PFSK-1 (cell line): ENCODE measurements at regions not wholly inside any gene's neighbourhood (a gene's known extent, or its start where the extent isn't known, plus 50 kb on each side); places are given as distances from the start of the nearest gene placed in this dataset.

ENCODE experiments used
- FOXP2 ChIP-seq: optimal IDR thresholded peaks from 2 replicates; pipeline ENCODE3; 2011; ENCODE audit warnings: borderline replicate concordance, control low read depth, inconsistent platforms; ENCODE audit not compliant: insufficient read depth; ENCODE audit errors: extremely low read length, extremely low read depth
- POLR2AphosphoS5 ChIP-seq: IDR thresholded peaks from 2 replicates; pipeline ENCODE4 v1.6.1; 2012; ENCODE audit warnings: low read depth, mild to moderate bottlenecking, control low read depth, low read length, moderate library complexity
- SIN3A ChIP-seq: IDR thresholded peaks from 2 replicates; pipeline ENCODE4 v1.6.1; 2012; ENCODE audit warnings: mild to moderate bottlenecking, low read length, moderate library complexity, borderline replicate concordance; ENCODE audit not compliant: insufficient read depth
- TAF1 ChIP-seq: IDR thresholded peaks from 2 replicates; pipeline ENCODE4 v1.6.1; 2012; ENCODE audit warnings: low read length, control low read depth, borderline replicate concordance; ENCODE audit not compliant: insufficient read depth
- TF ChIP-seq, protein P1 (sequence below), 2 experiments: IDR thresholded peaks; 2 replicates each; pipeline versions ENCODE4 v1.6.1 to v1.8.0; 2011 to 2012; ENCODE audit warnings: low read depth in 2 of 2, low read length in 2 of 2, control low read depth in 1 of 2, inconsistent platforms in 1 of 2, mild to moderate bottlenecking in 1 of 2, moderate library complexity in 1 of 2; ENCODE audit not compliant: insufficient read depth in 1 of 2

DNA sequence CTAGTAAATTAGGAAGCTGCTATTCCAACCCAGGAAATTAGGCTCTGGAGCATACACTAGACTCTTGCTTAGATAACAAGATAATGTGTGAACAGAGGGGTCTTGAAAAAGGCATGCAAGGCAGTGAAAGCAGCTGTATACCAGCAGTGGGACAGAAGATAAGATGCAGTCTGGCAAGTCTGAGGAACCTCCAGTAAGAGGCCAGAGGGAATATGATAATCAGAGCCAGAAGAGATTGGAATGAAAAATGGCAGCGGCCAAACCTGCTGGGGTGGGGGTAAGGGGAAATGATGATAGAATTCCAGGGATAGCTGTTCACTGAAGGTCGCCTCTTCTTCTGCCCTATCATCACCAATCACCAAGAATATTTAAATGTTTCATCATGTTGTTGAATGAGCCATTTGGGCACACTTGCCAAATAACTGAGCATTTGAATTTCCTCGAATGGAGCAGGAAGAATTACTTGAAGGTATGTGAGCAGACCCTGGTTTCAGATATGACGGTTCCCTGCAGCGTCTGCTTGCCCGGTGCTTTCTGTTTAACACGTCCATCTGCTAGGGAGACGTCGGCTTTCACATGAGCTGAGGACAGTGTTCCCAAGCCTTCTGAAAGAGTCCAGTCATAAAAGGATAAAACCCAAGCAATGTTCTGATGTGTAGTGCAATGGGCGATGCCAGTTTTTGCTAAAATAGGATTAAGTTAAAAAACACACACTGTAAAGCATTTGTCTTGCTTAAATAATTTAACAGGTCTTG, 173.3 kb downstream of the RWDD3 start:
- TF ChIP-seq POLR2AphosphoS5 (no peak), SIN3A (no peak), TAF1 (no peak), FOXP2 (no peak)
- TF ChIP-seq, protein P1, sequence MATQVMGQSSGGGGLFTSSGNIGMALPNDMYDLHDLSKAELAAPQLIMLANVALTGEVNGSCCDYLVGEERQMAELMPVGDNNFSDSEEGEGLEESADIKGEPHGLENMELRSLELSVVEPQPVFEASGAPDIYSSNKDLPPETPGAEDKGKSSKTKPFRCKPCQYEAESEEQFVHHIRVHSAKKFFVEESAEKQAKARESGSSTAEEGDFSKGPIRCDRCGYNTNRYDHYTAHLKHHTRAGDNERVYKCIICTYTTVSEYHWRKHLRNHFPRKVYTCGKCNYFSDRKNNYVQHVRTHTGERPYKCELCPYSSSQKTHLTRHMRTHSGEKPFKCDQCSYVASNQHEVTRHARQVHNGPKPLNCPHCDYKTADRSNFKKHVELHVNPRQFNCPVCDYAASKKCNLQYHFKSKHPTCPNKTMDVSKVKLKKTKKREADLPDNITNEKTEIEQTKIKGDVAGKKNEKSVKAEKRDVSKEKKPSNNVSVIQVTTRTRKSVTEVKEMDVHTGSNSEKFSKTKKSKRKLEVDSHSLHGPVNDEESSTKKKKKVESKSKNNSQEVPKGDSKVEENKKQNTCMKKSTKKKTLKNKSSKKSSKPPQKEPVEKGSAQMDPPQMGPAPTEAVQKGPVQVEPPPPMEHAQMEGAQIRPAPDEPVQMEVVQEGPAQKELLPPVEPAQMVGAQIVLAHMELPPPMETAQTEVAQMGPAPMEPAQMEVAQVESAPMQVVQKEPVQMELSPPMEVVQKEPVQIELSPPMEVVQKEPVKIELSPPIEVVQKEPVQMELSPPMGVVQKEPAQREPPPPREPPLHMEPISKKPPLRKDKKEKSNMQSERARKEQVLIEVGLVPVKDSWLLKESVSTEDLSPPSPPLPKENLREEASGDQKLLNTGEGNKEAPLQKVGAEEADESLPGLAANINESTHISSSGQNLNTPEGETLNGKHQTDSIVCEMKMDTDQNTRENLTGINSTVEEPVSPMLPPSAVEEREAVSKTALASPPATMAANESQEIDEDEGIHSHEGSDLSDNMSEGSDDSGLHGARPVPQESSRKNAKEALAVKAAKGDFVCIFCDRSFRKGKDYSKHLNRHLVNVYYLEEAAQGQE (IDR thresholded peaks at IDR 0.05; ENCODE audit: insufficient read depth in 1 of 2, low read depth in 2 of 2, low read length in 2 of 2) = no peak
